ENCODE measurements at regions not wholly inside any gene's neighbourhood (a gene's known extent, or its start where the extent isn't known, plus 50 kb on each side); places are given as distances from the start of the nearest gene placed in this dataset.
"Not testable (repeated sequence)": the region's sequence is repeated elsewhere in the genome, so short reads cannot be mapped to it uniquely, and the experiment has no call there.

- no peak for DNase-seq (ENCODE audit: low read depth in 2 of 2, low spot score in 1 of 2)
These were observed 144.1 kb upstream of the PELI2 start for GRCh38 chr14:55973911-55974630.

GRCh38 chr14:55975281-55975910 lies 142.8 kb upstream of the PELI2 start:
- DNase-seq (ENCODE audit: low read depth in 2 of 2, low spot score in 1 of 2), result no peak

GRCh38 chr14:55976219-55976618 lies 142.0 kb upstream of the PELI2 start:
- no peak for DNase-seq (ENCODE audit: low read depth in 2 of 2, low spot score in 1 of 2)

GRCh38 chr14:55976655-55977054 lies 141.6 kb upstream of the PELI2 start:
- DNase-seq (ENCODE audit: low read depth in 2 of 2, low spot score in 1 of 2), result no peak

- no peak for DNase-seq (ENCODE audit: low read depth in 2 of 2, low spot score in 1 of 2)
These were observed 140.6 kb upstream of the PELI2 start for GRCh38 chr14:55977392-55978150.

- DNase-seq (ENCODE audit: low read depth in 2 of 2, low spot score in 1 of 2), result no peak
These were observed 139.1 kb upstream of the PELI2 start for GRCh38 chr14:55979096-55979495.

GRCh38 chr14:55979781-55980180 lies 138.4 kb upstream of the PELI2 start:
- DNase-seq (ENCODE audit: low read depth in 2 of 2, low spot score in 1 of 2), result no peak

- no peak for DNase-seq (ENCODE audit: low read depth in 2 of 2, low spot score in 1 of 2)
These were observed 137.2 kb upstream of the PELI2 start for GRCh38 chr14:55980970-55981369.

- DNase-seq (ENCODE audit: low read depth in 2 of 2, low spot score in 1 of 2), result no peak
These were observed 132.1 kb upstream of the PELI2 start for GRCh38 chr14:55986069-55986468.

GRCh38 chr14:56000846-56001245 lies 117.4 kb upstream of the PELI2 start:
- no peak for DNase-seq (ENCODE audit: low read depth in 2 of 2, low spot score in 1 of 2)

- no peak for DNase-seq (ENCODE audit: low read depth in 2 of 2, low spot score in 1 of 2)
These were observed 115.9 kb upstream of the PELI2 start for GRCh38 chr14:56002342-56002741.

- no peak for DNase-seq (ENCODE audit: low read depth in 2 of 2, low spot score in 1 of 2)
These were observed 115.2 kb upstream of the PELI2 start for GRCh38 chr14:56002876-56003625.

- no peak for DNase-seq (ENCODE audit: low read depth in 2 of 2, low spot score in 1 of 2)
These were observed 113.9 kb upstream of the PELI2 start for GRCh38 chr14:56004323-56004722.

GRCh38 chr14:56004786-56005185 lies 113.4 kb upstream of the PELI2 start:
- DNase-seq (ENCODE audit: low read depth in 2 of 2, low spot score in 1 of 2), result no peak

- no peak for DNase-seq (ENCODE audit: low read depth in 2 of 2, low spot score in 1 of 2)
These were observed 112.8 kb upstream of the PELI2 start for GRCh38 chr14:56005191-56006053.

GRCh38 chr14:56007491-56007890 lies 110.7 kb upstream of the PELI2 start:
- DNase-seq (ENCODE audit: low read depth in 2 of 2, low spot score in 1 of 2), result not testable (repeated sequence)

- DNase-seq (ENCODE audit: low read depth in 2 of 2, low spot score in 1 of 2), result no peak
These were observed 110.1 kb upstream of the PELI2 start for GRCh38 chr14:56008150-56008549.

GRCh38 chr14:56008661-56009060 lies 109.5 kb upstream of the PELI2 start:
- not testable (repeated sequence) for DNase-seq (ENCODE audit: low read depth in 2 of 2, low spot score in 1 of 2)

GRCh38 chr14:56023661-56024081 lies 94.5 kb upstream of the PELI2 start:
- DNase-seq (ENCODE audit: low read depth in 2 of 2, low spot score in 1 of 2), result no peak

GRCh38 chr14:56025191-56025590 lies 93.0 kb upstream of the PELI2 start:
- no peak for DNase-seq (ENCODE audit: low read depth in 2 of 2, low spot score in 1 of 2)

Data from stimulated activated CD8-positive, alpha-beta memory T cell treated with anti-CD3 and anti-CD28 coated beads, Interleukin-4, amount 100 ng/mL, for 1 hour (primary cell).